Ovary (tissue), 3 donors: ENCODE measurements at regions not wholly inside any gene's neighbourhood (a gene's known extent, or its start where the extent isn't known, plus 50 kb on each side); places are given as distances from the start of the nearest gene placed in this dataset.

Experiments
- CTCF ChIP-seq, 3 donors: fragments of 450-650 bp in 2 of 3; fragments of 200-600 bp in 1 of 3; IDR thresholded peaks; one replicate each; pipeline versions ENCODE4 v1.5.1 to v1.8.0; 2016 to 2022; ENCODE audit warnings: antibody characterized with exemption in 3 of 3, mild to moderate bottlenecking in 1 of 3
- EP300 ChIP-seq: sonication (generic); formaldehyde crosslinking; IDR thresholded peaks from one replicate; pipeline ENCODE4 v1.6.1; 2017; ENCODE audit warnings: antibody characterized with exemption
- POLR2A ChIP-seq: fragments of 450-650 bp; IDR thresholded peaks from one replicate; pipeline ENCODE4 v1.6.1; 2017; ENCODE audit warnings: antibody characterized with exemption, mild to moderate bottlenecking, moderate library complexity
- donor health status: DM: no; HTN: no; CAD: no.

- TF ChIP-seq POLR2A = no peak
- no peak for TF ChIP-seq CTCF (IDR thresholded peaks at IDR 0.05)
- no peak for TF ChIP-seq EP300
Measured at GRCh38 chr6:137549106-137549505, 54.9 kb upstream of the OLIG3 start.
